Natural killer cell (primary cell): ENCODE measurements at regions not wholly inside any gene's neighbourhood (a gene's known extent, or its start where the extent isn't known, plus 50 kb on each side); places are given as distances from the start of the nearest gene placed in this dataset.
"Not testable (repeated sequence)": the region's sequence is repeated elsewhere in the genome, so short reads cannot be mapped to it uniquely, and the experiment has no call there.

Experiments
- ATAC-seq, 3 donors: fragments of 150-1000 bp in 2 of 3; fragments of 200-7000 bp in 1 of 3; cut with Tn5 transposase; 1 replicate in 1 of 3; 2 replicates in 2 of 3; pipeline ENCODE4 v1.10.0; 2021; ENCODE audit warnings: mild to moderate bottlenecking in 2 of 3, moderate library complexity in 2 of 3
- DNase-seq, 2 donors: peaks; one replicate each; pipeline versions ENCODE4 v3.0.0 to v3.0.0-alpha.2; 2013 to 2021; ENCODE audit warnings: mixed read lengths in 1 of 2
- H3K27ac ChIP-seq: one replicate; pipeline ENCODE4 v1.5.1; 2013; ENCODE audit warnings: mild to moderate bottlenecking, low read length
- H3K27me3 ChIP-seq: one replicate; pipeline ENCODE4 v1.6.1; 2013; ENCODE audit warnings: low read length; ENCODE audit not compliant: control insufficient read depth, insufficient read depth
- H3K36me3 ChIP-seq: one replicate; pipeline ENCODE4 v1.6.1; 2013; ENCODE audit warnings: low read length; ENCODE audit not compliant: control insufficient read depth, insufficient read depth
- H3K4me1 ChIP-seq: one replicate; pipeline ENCODE4 v1.6.1; 2013; ENCODE audit warnings: low read length; ENCODE audit not compliant: control insufficient read depth, insufficient read depth
- H3K4me3 ChIP-seq: one replicate; pipeline ENCODE4 v1.5.1; 2013; ENCODE audit warnings: low read length
- H3K9me3 ChIP-seq: one replicate; pipeline ENCODE4 v1.6.1; 2013; ENCODE audit warnings: low read length; ENCODE audit not compliant: control insufficient read depth, insufficient read depth
- H3K27ac Mint-ChIP-seq, 2 donors: one replicate each; pipeline ENCODE4 v1.8.0; 2022; ENCODE audit warnings: mild to moderate bottlenecking in 2 of 2, mixed read lengths in 2 of 2, moderate library complexity in 1 of 2
- H3K27me3 Mint-ChIP-seq, 2 donors: one replicate each; pipeline ENCODE4 v1.8.0; 2022; ENCODE audit warnings: low read depth in 2 of 2, mixed read lengths in 2 of 2
- H3K36me3 Mint-ChIP-seq: one replicate; pipeline ENCODE4 v1.8.0; 2022; ENCODE audit warnings: mixed read lengths
- H3K4me1 Mint-ChIP-seq, 2 donors: one replicate each; pipeline ENCODE4 v1.8.0; 2022; ENCODE audit warnings: mixed read lengths in 2 of 2
- H3K4me3 Mint-ChIP-seq: one replicate; pipeline ENCODE4 v1.8.0; 2022; ENCODE audit warnings: mild to moderate bottlenecking, moderate library complexity, mixed read lengths
- H3K9me3 Mint-ChIP-seq, 2 donors: one replicate each; pipeline ENCODE4 v1.8.0; 2022; ENCODE audit warnings: mixed read lengths in 2 of 2
- WGBS: methylation state at CpG from one replicate; pipeline ENCODE4 v1.1.7; 2013; ENCODE audit warnings: missing lambda C conversion rate; ENCODE audit not compliant: insufficient coverage; 5-methylcytosine and 5-hydroxymethylcytosine counted together
- intact Hi-C: fragments of 100-400 bp; cut with micrococcal nuclease; formaldehyde crosslinking; loops from one replicate; pipeline ENCODE4 v1.14.2; 2022

- H3K9me3 ChIP-seq, H3K27ac ChIP-seq, H3K27ac Mint-ChIP-seq, H3K27me3 Mint-ChIP-seq, ATAC-seq, H3K4me3 ChIP-seq, H3K4me1 Mint-ChIP-seq, intact Hi-C loops, H3K4me3 Mint-ChIP-seq, DNase-seq, H3K4me1 ChIP-seq, H3K9me3 Mint-ChIP-seq, H3K36me3 ChIP-seq, H3K36me3 Mint-ChIP-seq, H3K27me3 ChIP-seq: not testable (repeated sequence)
- 100% methylated on average over 1 of the region's 1 CpG for WGBS
Observed at GRCh38 chr15:31681529-31682259, 348.6 kb upstream of the CHRNA7 start.

DNA sequence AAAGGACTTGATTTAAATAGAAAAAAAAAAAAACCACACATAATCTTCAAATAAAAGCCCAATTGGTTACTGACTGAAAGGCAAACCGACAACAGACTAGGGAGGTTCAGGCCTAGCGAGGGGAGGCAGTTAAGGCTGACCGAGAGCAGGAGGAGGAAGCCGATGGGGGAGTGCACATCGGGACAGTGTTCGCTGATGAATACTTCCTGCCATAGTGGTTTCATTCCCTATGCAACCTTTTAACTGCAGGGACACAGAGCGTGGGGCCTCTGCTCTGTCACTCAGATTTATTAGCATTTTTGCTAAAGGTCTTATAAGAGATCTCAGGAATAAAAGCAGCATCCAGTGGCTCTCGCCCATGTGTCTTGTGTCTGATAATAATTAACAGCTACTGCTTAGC is 343.2 kb upstream of the CHRNA7 start:
- H3K27ac ChIP-seq, H3K4me1 Mint-ChIP-seq, H3K9me3 Mint-ChIP-seq, H3K27me3 ChIP-seq, DNase-seq, ATAC-seq, intact Hi-C loops, H3K36me3 Mint-ChIP-seq, H3K27ac Mint-ChIP-seq, H3K4me3 ChIP-seq, H3K27me3 Mint-ChIP-seq, H3K4me3 Mint-ChIP-seq, H3K4me1 ChIP-seq, H3K36me3 ChIP-seq, H3K9me3 ChIP-seq: not testable (repeated sequence)
- 65% methylated on average over 2 of the region's 8 CpGs for WGBS

DNA sequence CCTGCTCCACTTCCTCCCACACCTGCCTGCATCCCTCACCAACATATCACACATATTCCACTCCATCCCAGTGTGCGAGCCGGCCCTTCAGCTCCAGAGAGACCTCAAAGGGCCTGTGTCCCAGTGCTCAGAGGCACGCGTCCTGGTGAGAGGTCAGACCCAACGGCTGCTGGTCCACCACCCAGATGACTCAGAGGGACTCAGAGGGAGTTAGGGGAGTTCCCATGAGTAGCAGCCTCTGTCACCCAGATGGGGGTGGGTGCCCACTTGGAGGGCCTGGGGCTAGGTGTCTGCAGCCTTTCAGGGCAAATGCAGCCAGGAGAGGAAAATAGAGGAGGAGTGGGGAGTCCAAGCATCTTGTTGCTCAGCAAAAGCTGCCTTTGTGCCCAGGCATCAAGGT is 333.8 kb upstream of the CHRNA7 start:
- DNase-seq, H3K27me3 ChIP-seq, H3K4me3 ChIP-seq, H3K4me3 Mint-ChIP-seq, H3K9me3 ChIP-seq, H3K27ac Mint-ChIP-seq, H3K27ac ChIP-seq, H3K4me1 ChIP-seq, H3K9me3 Mint-ChIP-seq, H3K36me3 Mint-ChIP-seq, H3K36me3 ChIP-seq, H3K27me3 Mint-ChIP-seq, intact Hi-C loops, ATAC-seq, H3K4me1 Mint-ChIP-seq: not testable (repeated sequence)
- 87% methylated on average over 3 of the region's 5 CpGs for WGBS

DNA sequence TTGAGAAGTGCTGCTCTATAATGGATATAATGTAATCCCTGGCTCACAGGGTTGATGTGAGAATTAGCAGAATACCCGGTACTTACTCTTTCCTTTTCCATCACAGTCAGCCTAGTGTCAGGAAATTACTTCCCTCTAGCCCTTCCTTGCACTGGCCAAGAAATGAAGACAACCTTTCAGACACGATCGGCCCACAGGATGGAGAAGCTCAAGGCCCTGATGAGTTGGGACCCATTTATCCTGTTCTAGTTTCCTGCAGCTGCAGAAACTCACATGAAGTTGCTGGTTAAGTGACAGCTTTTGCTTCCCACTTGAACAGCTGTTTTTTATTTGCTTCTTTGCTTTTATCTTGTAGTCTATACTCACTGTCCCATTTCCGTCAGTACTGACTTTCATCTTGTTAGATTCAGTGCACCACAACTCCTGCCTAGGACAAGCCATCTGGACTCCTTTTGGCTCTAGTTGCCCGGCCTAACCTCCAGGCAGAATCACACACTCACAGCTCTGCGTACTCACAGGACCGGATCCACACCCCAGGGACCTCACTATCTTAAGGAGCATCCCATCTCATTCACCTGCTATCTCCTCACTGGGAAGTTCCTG is 325.1 kb upstream of the CHRNA7 start:
- H3K36me3 Mint-ChIP-seq, H3K4me1 Mint-ChIP-seq, DNase-seq, H3K9me3 Mint-ChIP-seq, H3K27ac Mint-ChIP-seq, intact Hi-C loops, H3K36me3 ChIP-seq, H3K9me3 ChIP-seq, H3K27ac ChIP-seq, H3K4me3 ChIP-seq, ATAC-seq, H3K27me3 Mint-ChIP-seq, H3K27me3 ChIP-seq, H3K4me1 ChIP-seq, H3K4me3 Mint-ChIP-seq: not testable (repeated sequence)
- 67% methylated on average over 1 of the region's 7 CpGs for WGBS

- 46% methylated on average over 2 of the region's 8 CpGs for WGBS
- H3K27ac ChIP-seq, H3K27me3 Mint-ChIP-seq, ATAC-seq, H3K4me1 ChIP-seq, H3K9me3 ChIP-seq, DNase-seq, H3K4me1 Mint-ChIP-seq, H3K27ac Mint-ChIP-seq, H3K36me3 ChIP-seq, H3K36me3 Mint-ChIP-seq, intact Hi-C loops, H3K9me3 Mint-ChIP-seq, H3K27me3 ChIP-seq, H3K4me3 Mint-ChIP-seq, H3K4me3 ChIP-seq: not testable (repeated sequence)
Observed at GRCh38 chr15:31707944-31708702, 322.2 kb upstream of the CHRNA7 start.

DNA sequence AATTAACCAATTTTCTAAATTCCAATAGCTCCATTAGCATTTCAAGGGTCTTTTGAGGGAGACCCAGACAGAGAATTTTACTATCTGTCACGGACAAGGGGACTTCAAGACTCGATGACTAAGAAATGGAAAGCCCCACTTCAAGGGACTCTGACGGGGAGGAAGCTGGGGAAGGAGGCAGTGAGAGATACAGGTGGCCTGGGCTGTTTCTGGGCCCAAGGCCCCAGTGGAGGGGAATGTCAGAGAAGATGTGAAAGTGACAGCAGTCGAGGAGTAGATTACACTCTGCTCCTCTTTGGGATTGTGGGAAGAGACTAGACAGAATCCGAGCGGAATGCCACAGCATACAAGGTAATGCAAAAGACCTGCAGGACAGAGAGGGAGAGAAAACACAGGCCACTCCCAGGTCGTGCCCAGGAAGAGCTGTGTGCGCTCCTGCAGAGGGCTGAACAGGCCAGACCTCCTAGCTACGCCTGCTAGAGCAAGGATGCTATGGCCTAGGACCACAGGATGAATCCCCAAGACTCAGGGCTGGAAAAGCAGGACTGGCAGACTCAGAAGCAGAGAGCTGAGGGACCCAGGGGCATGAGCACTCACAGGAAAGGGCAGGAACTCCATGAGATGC is 321.5 kb upstream of the CHRNA7 start:
- peak in 1 of 3 donors; percentile 24 for ATAC-seq
- H3K36me3 Mint-ChIP-seq, H3K9me3 ChIP-seq, H3K9me3 Mint-ChIP-seq, H3K4me3 ChIP-seq, H3K27me3 ChIP-seq, H3K27me3 Mint-ChIP-seq, H3K4me3 Mint-ChIP-seq, H3K27ac ChIP-seq, H3K27ac Mint-ChIP-seq, H3K4me1 Mint-ChIP-seq, H3K36me3 ChIP-seq, H3K4me1 ChIP-seq, DNase-seq, intact Hi-C loops: not testable (repeated sequence)
- WGBS, result 80% methylated on average over 4 of the region's 9 CpGs

DNA sequence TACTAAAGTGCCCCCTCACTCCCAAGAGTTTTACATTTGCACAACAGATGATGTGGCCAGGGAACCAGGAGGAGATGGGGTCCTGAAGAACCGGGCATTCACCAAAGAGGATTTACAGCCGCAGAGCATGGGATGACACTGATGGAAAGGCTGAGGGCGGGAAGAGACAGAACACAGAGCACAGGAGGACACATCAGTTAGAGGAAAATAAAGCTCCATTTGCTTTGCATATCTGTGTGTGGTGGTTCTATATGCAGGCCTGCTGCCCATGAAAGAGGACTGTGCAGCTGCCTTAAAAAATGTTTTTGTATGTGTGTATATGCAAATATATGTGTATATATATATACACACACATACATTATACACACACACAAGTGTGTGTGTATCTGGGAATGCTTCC is 320.8 kb upstream of the CHRNA7 start:
- intact Hi-C loops, H3K27me3 ChIP-seq, H3K27ac ChIP-seq, H3K9me3 ChIP-seq, H3K4me1 ChIP-seq, H3K27ac Mint-ChIP-seq, H3K36me3 Mint-ChIP-seq, ATAC-seq, H3K4me3 Mint-ChIP-seq, DNase-seq, H3K9me3 Mint-ChIP-seq, H3K36me3 ChIP-seq, H3K4me1 Mint-ChIP-seq, H3K4me3 ChIP-seq, H3K27me3 Mint-ChIP-seq: not testable (repeated sequence)
- WGBS, result no CpG with 5 or more reads among the region's 3 CpGs
